ENCODE measurements at regions not wholly inside any gene's neighbourhood (a gene's known extent, or its start where the extent isn't known, plus 50 kb on each side); places are given as distances from the start of the nearest gene placed in this dataset.

GRCh38 chr4:159983082-159983481 is 880.2 kb downstream of the RAPGEF2 start:
- Histone ChIP-seq H3K9me3 (ENCODE audit: insufficient read depth, low read length) (no peaks in the 10 kb centered on the region), H3K27me3 (ENCODE audit: low read depth, low read length) (no peaks in the 10 kb centered on the region), H4K20me1 (ENCODE audit: insufficient read depth, low read length) (no peaks in the 10 kb centered on the region), H3K79me2 (ENCODE audit: low read length) (no peaks in the 10 kb centered on the region), H3K4me3 (ENCODE audit: low read length) (no peak overlapping the region), H3K36me3 (replicated peaks; ENCODE audit: low read depth, low read length) (no peaks in the 10 kb centered on the region), H3K9ac (ENCODE audit: low read length) (no peak overlapping the region), H3K4me2 (ENCODE audit: low read length) (no peak overlapping the region), H2AFZ (ENCODE audit: low read depth, low read length) (no peak overlapping the region), H3K27ac (ENCODE audit: low read length) (no peak overlapping the region), H3K4me1 (ENCODE audit: low read length) (no peaks in the 10 kb centered on the region)
- TF ChIP-seq EZH2phosphoT487 (IDR thresholded peaks at IDR 0.05; ENCODE audit: low read depth) (no peak), CTCF (IDR thresholded peaks at IDR 0.05; ENCODE audit: low read depth, low read length) (no peak)

- Histone ChIP-seq H3K4me2 (ENCODE audit: low read length) (no peak overlapping the region), H3K79me2 (ENCODE audit: low read length) (no peaks in the 10 kb centered on the region), H2AFZ (ENCODE audit: low read depth, low read length) (no peak overlapping the region), H3K27ac (ENCODE audit: low read length) (no peak overlapping the region), H3K4me1 (ENCODE audit: low read length) (no peaks in the 10 kb centered on the region), H3K36me3 (replicated peaks; ENCODE audit: low read depth, low read length) (no peaks in the 10 kb centered on the region), H3K4me3 (ENCODE audit: low read length) (no peak overlapping the region), H3K9ac (ENCODE audit: low read length) (no peak overlapping the region), H3K9me3 (ENCODE audit: insufficient read depth, low read length) (no peaks in the 10 kb centered on the region), H3K27me3 (ENCODE audit: low read depth, low read length) (no peaks in the 10 kb centered on the region), H4K20me1 (ENCODE audit: insufficient read depth, low read length) (no peaks in the 10 kb centered on the region)
- TF ChIP-seq EZH2phosphoT487 (IDR thresholded peaks at IDR 0.05; ENCODE audit: low read depth) (no peak), CTCF (IDR thresholded peaks at IDR 0.05; ENCODE audit: low read depth, low read length) (no peak)
These were observed 907.0 kb downstream of the RAPGEF2 start for GRCh38 chr4:160009656-160010493.

- TF ChIP-seq CTCF (IDR thresholded peaks at IDR 0.05; ENCODE audit: low read depth, low read length) (no peak), EZH2phosphoT487 (IDR thresholded peaks at IDR 0.05; ENCODE audit: low read depth) (no peak)
- Histone ChIP-seq H3K27me3 (ENCODE audit: low read depth, low read length) (no peaks in the 10 kb centered on the region), H2AFZ (ENCODE audit: low read depth, low read length) (no peak overlapping the region), H3K4me2 (ENCODE audit: low read length) (no peak overlapping the region), H3K9ac (ENCODE audit: low read length) (no peak overlapping the region), H3K4me3 (ENCODE audit: low read length) (no peak overlapping the region), H4K20me1 (ENCODE audit: insufficient read depth, low read length) (no peaks in the 10 kb centered on the region), H3K9me3 (ENCODE audit: insufficient read depth, low read length) (no peaks in the 10 kb centered on the region), H3K79me2 (ENCODE audit: low read length) (no peaks in the 10 kb centered on the region), H3K27ac (ENCODE audit: low read length) (no peak overlapping the region), H3K36me3 (replicated peaks; ENCODE audit: low read depth, low read length) (no peaks in the 10 kb centered on the region), H3K4me1 (ENCODE audit: low read length) (no peaks in the 10 kb centered on the region)
These were observed 917.1 kb downstream of the RAPGEF2 start for GRCh38 chr4:160019936-160020335.

GRCh38 chr4:160020804-160021203 is 917.9 kb downstream of the RAPGEF2 start:
- H3K36me3 ChIP-seq (replicated peaks; ENCODE audit: low read depth, low read length), result no peaks in the 10 kb centered on the region
- TF ChIP-seq CTCF (IDR thresholded peaks at IDR 0.05; ENCODE audit: low read depth, low read length) (no peak), EZH2phosphoT487 (IDR thresholded peaks at IDR 0.05; ENCODE audit: low read depth) (no peak)
- H3K9ac ChIP-seq (ENCODE audit: low read length), result no peak overlapping the region
- no peak overlapping the region for H3K4me2 ChIP-seq (ENCODE audit: low read length)
- H3K79me2 ChIP-seq (ENCODE audit: low read length), result no peaks in the 10 kb centered on the region
- no peak overlapping the region for H3K4me3 ChIP-seq (ENCODE audit: low read length)
- no peaks in the 10 kb centered on the region for H3K9me3 ChIP-seq (ENCODE audit: insufficient read depth, low read length)
- H3K27me3 ChIP-seq (ENCODE audit: low read depth, low read length), result no peaks in the 10 kb centered on the region
- no peaks in the 10 kb centered on the region for H4K20me1 ChIP-seq (ENCODE audit: insufficient read depth, low read length)
- no peak overlapping the region for H3K27ac ChIP-seq (ENCODE audit: low read length)
- no peaks in the 10 kb centered on the region for H3K4me1 ChIP-seq (ENCODE audit: low read length)
- H2AFZ ChIP-seq (ENCODE audit: low read depth, low read length), result no peak overlapping the region

Data from OCI-LY3 (cell line).